HG03342 (cell line): ENCODE measurements at regions not wholly inside any gene's neighbourhood (a gene's known extent, or its start where the extent isn't known, plus 50 kb on each side); places are given as distances from the start of the nearest gene placed in this dataset.
A peak's percentile ranks its signal among the peaks of the same experiment; 100 is the strongest.
"Not testable (repeated sequence)": the region's sequence is repeated elsewhere in the genome, so short reads cannot be mapped to it uniquely, and the experiment has no call there.

Experiments used
- ATAC-seq: cut with Tn5 transposase; IDR thresholded peaks from one replicate; pipeline ENCODE4 v1.9.1; 2021; ENCODE audit warnings: mild to moderate bottlenecking, moderate library complexity; ENCODE audit not compliant: unreplicated experiment

GRCh38 chr9:16267281-16268066, 603.0 kb downstream of the BNC2 start:
- no peak for ATAC-seq

GRCh38 chr9:16268067-16268881, 602.2 kb downstream of the BNC2 start:
- no peak for ATAC-seq

DNA sequence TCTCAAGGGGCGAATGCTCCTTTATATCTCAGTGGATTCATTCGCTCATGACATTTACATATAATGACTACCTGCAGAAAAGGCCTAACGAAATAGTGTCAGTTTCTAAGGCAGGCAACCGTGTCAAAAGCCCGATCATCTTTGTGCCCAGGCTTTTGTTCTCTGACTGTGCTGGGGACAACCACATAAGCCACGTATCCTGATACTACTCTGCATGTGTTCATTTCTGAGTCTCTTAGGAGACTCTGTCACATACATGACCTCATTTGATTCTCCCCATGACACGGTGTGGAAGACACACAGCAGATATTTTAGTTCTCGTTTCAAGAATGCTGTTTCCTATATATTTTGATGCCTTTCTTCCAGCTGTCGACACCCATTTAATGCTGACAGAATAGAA, 598.5 kb downstream of the BNC2 start:
- ATAC-seq, result no peak

DNA sequence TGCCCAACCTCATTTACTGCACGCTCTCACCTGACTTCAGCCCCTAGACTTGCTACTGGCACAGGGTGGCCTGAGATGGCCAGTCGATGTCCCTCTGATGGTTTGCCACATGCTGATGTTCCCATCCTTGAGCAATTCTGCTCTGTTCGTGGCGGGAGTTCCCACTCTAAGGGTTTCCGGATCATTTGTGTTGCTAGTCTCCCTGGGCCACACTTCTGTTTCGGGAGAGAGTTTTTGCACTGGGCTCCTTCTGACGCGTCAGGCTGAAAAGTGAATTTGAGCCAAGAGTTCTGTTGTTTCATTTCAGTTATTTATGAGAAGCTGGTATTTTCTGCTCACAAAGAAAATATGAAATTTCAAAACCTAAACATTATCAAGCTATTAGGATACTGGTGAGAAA, 597.7 kb downstream of the BNC2 start:
- ATAC-seq, result no peak

- ATAC-seq, result no peak
Observed at GRCh38 chr9:16275795-16276624, 594.5 kb downstream of the BNC2 start.

DNA sequence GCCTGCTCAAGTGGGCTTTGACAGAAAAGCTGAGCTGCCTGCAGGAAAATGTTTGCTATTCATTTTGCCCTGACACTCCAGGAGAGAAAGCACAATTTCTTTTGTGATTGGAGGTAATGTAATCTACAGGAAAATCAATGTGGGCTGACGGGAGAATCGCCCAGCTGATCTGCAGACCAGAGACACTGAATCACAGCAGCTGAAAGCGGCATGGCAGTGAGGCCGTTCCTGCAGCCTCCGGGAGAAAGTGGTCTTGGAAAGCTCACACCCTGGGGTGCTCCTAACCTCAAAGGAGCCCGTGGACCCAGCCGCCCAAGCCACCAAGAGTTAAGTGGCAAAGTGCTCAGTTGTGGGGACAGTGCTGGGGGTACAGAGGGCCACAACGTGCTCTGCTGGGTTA, 593.6 kb downstream of the BNC2 start:
- no peak for ATAC-seq

GRCh38 chr9:16277471-16277960, 593.0 kb downstream of the BNC2 start:
- no peak for ATAC-seq

GRCh38 chr9:16278326-16278999, 592.0 kb downstream of the BNC2 start:
- ATAC-seq, result no peak

DNA sequence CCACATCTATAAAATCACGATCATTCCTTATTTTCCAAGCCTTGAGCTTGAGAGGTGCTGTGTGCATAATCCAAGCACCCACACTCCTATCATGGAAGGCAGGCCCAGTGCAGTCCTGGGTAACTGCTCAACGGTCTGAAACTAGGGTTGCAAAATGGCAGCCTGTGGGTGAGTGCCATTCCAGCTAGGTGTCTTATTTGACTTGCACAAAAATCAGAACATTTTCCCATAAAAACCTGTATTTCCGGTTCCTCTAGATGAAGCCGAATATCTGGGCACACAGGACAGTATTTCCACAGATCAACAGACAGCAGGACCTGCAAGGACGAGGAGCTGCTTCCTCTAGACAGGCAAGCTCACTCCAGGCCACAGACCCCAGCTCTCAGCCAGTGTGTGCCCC, 588.8 kb downstream of the BNC2 start:
- no peak for ATAC-seq

- ATAC-seq, result no peak
Observed at GRCh38 chr9:16282216-16282615, 588.3 kb downstream of the BNC2 start.

DNA sequence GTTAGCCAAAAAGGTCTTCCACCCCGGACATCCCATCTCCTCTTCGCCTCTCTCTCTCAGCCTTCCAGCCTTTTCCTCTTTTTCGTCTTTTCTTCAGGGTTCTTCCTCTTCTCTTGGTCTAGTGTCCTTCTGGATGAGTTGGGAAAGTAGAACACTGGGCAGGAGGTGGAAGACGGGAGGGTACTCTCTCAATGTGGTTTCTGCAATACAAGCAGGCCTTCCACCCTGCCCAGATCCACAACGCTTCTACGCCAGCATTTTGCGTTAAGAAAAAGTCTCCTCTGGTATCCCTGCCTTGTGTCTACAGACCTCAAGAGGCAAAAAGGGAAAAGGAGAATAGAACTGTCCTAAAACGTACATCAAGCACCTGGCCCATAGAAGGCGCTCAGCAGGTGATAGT, 587.8 kb downstream of the BNC2 start:
- ATAC-seq, result no peak

DNA sequence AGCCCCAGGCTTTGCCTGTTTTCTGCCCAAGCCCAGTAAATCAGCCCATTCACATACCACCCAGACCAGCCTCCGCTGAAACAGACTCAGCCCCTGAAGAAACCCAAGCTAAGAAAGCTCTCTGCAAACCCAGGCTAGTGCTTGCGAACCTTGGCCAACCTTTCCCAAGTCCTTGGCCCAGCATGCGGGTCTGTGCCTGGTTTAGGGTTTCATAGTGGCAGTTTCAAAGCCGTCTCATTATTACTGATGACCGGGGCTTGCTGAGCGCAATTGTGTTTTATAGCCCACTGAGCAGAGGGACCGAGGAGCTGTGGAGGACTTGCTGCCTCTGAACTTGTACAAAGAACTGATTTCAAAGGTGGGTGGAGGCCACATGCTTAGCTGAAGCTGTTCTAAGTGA, 584.3 kb downstream of the BNC2 start:
- no peak for ATAC-seq

- ATAC-seq, result peak; percentile 67
Observed at GRCh38 chr9:16289639-16290038, 580.8 kb downstream of the BNC2 start.

DNA sequence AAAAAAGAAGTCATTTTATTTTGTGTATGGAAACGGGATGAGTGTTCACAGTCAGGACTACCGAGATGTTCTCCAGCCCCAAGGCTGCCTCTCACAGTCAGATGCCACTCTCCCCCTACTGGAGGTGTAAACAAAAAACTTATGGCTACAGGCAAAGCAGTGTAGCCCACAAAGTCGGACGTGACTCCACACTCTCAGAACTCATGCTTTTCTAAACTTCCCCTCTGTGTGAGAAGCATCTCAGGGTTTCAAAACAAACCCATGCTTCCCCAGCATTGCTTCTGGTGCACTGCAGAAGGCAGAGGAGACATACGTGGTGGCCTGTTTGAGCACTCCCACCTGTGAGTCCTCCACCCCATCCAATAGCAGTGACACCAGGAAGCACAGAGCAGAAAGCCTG, 580.3 kb downstream of the BNC2 start:
- peak; percentile 48 for ATAC-seq

GRCh38 chr9:16291921-16292320, 578.5 kb downstream of the BNC2 start:
- ATAC-seq, result no peak

GRCh38 chr9:16293610-16294009, 576.9 kb downstream of the BNC2 start:
- no peak for ATAC-seq

DNA sequence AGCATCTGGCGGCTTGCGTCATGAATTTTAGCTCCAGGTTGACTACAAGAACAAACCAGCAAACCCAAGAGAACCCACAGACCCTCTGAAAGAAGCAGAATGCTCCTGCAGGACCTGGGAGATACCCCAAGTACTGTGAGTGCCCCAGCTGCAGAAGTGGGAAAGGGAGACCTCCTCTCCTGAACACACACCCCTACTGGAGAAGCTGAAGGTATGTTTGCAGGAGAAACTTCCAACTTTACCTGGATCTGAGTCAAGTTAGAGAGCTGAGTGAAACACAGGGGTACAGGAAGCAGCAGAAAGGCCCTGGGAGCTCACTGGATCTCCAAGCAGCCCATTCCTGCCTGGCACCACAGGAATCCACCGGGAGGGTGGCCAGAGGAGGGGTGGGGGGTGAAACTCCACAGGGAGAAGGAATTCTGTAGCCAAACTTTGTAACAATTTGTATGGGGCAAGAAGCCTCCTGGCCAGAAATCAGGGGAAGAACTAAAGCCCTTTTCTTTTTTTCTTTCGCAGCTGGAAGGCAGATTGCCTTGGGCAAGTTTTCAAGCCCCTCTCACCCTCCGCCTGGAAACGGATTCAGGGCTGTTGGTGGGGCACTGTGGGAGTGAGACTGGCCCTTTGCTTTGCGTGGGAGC, 576.2 kb downstream of the BNC2 start:
- ATAC-seq, result no peak

DNA sequence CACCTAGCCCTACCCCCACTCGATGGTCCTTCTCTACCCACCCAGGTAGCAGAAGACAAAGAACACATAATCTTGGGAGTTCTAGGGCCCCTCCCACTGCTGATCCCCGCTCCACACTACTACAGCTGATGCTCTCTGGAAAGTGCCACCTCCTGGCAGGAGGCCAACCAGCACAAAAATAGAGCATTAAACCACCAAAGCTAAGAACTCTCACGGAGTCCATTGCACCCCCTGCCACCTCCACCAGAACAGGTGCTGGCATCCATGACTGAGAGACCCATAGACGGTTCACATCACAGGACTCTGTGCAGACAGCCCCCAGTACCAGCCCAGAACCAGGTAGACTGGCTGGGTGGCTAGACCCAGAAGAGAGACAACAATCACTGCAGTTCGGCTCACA, 575.5 kb downstream of the BNC2 start:
- not testable (repeated sequence) for ATAC-seq

- ATAC-seq, result not testable (repeated sequence)
Observed at GRCh38 chr9:16299368-16299767, 571.1 kb downstream of the BNC2 start.

DNA sequence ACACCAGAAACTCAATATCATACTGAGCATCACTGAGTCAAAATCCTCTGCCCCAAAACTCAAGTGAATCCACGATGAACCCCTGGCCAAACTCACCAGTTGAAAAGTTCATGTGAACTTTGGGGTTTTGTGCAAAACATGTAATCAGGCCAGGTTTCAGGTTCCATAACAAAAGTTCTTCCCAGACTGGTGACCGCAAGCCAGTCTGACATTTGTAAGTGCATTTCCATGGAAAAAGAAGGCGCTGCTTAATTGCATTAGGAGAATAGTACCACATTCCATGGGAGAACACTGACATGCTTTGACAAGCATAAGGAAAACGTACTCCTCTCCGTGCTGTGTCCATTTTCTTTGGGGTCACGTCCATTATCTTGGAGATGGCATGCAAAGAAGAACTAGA, 567.0 kb downstream of the BNC2 start:
- no peak for ATAC-seq
